ENCODE measurements at regions not wholly inside any gene's neighbourhood (a gene's known extent, or its start where the extent isn't known, plus 50 kb on each side); places are given as distances from the start of the nearest gene placed in this dataset.

- no peak for DNase-seq (ENCODE audit: low read depth in 2 of 2)
Observed at GRCh38 chr3:117404141-117404540, 694.6 kb downstream of the TUSC7 start.

GRCh38 chr3:117404730-117405129, 695.2 kb downstream of the TUSC7 start:
- DNase-seq (ENCODE audit: low read depth in 2 of 2), result no peak

GRCh38 chr3:117405359-117405758, 695.8 kb downstream of the TUSC7 start:
- DNase-seq (ENCODE audit: low read depth in 2 of 2), result no peak

GRCh38 chr3:117407317-117407716, 697.7 kb downstream of the TUSC7 start:
- no peak for DNase-seq (ENCODE audit: low read depth in 2 of 2)

- no peak for DNase-seq (ENCODE audit: low read depth in 2 of 2)
Observed at GRCh38 chr3:117408811-117409210, 699.2 kb downstream of the TUSC7 start.

- DNase-seq (ENCODE audit: low read depth in 2 of 2), result no peak
Observed at GRCh38 chr3:117409256-117409655, 699.7 kb downstream of the TUSC7 start.

GRCh38 chr3:117409701-117410459, 700.3 kb downstream of the TUSC7 start:
- no peak for DNase-seq (ENCODE audit: low read depth in 2 of 2)

GRCh38 chr3:117411971-117412370, 702.4 kb downstream of the TUSC7 start:
- no peak for DNase-seq (ENCODE audit: low read depth in 2 of 2)

- DNase-seq (ENCODE audit: low read depth in 2 of 2), result no peak
Observed at GRCh38 chr3:117417411-117417810, 707.8 kb downstream of the TUSC7 start.

- DNase-seq (ENCODE audit: low read depth in 2 of 2), result no peak
Observed at GRCh38 chr3:117427081-117427480, 717.5 kb downstream of the TUSC7 start.

GRCh38 chr3:117433427-117433826, 723.8 kb downstream of the TUSC7 start:
- DNase-seq (ENCODE audit: low read depth in 2 of 2), result no peak

- DNase-seq (ENCODE audit: low read depth in 2 of 2), result no peak
Observed at GRCh38 chr3:117434661-117435412, 725.3 kb downstream of the TUSC7 start.

- no peak for DNase-seq (ENCODE audit: low read depth in 2 of 2)
Observed at GRCh38 chr3:117435506-117435905, 725.9 kb downstream of the TUSC7 start.

- no peak for DNase-seq (ENCODE audit: low read depth in 2 of 2)
Observed at GRCh38 chr3:117439812-117440211, 730.2 kb downstream of the TUSC7 start.

GRCh38 chr3:117441851-117442250, 732.3 kb downstream of the TUSC7 start:
- no peak for DNase-seq (ENCODE audit: low read depth in 2 of 2)

GRCh38 chr3:117442566-117442965, 733.0 kb downstream of the TUSC7 start:
- DNase-seq (ENCODE audit: low read depth in 2 of 2), result no peak

- no peak for DNase-seq (ENCODE audit: low read depth in 2 of 2)
Observed at GRCh38 chr3:117443014-117443413, 733.4 kb downstream of the TUSC7 start.

GRCh38 chr3:117444175-117444574, 734.6 kb downstream of the TUSC7 start:
- no peak for DNase-seq (ENCODE audit: low read depth in 2 of 2)

GRCh38 chr3:117447419-117447818, 737.8 kb downstream of the TUSC7 start:
- no peak for DNase-seq (ENCODE audit: low read depth in 2 of 2)

GRCh38 chr3:117450026-117450425, 740.4 kb downstream of the TUSC7 start:
- no peak for DNase-seq (ENCODE audit: low read depth in 2 of 2)

- DNase-seq (ENCODE audit: low read depth in 2 of 2), result no peak
Observed at GRCh38 chr3:117454254-117454653, 744.7 kb downstream of the TUSC7 start.

- no peak for DNase-seq (ENCODE audit: low read depth in 2 of 2)
Observed at GRCh38 chr3:117454908-117455307, 745.3 kb downstream of the TUSC7 start.

GRCh38 chr3:117455782-117456181, 746.2 kb downstream of the TUSC7 start:
- no peak for DNase-seq (ENCODE audit: low read depth in 2 of 2)
